Loucy (cell line): ENCODE measurements at regions not wholly inside any gene's neighbourhood (a gene's known extent, or its start where the extent isn't known, plus 50 kb on each side); places are given as distances from the start of the nearest gene placed in this dataset.

Source experiments
- H2AFZ ChIP-seq: fragments of 200-600 bp; sonication (generic); 2 replicates; pipeline ENCODE4 v1.6.0; 2016; ENCODE audit warnings: antibody characterized with exemption, mild to moderate bottlenecking, low read length, moderate library complexity
- H3F3A ChIP-seq: fragments of 200-600 bp; 2 replicates; pipeline ENCODE4 v1.6.0; 2016; ENCODE audit warnings: antibody characterized with exemption, low read depth, mild to moderate bottlenecking
- H3K27me3 ChIP-seq: fragments of 200-600 bp; sonication (generic); 2 replicates; pipeline ENCODE4 v1.6.1; 2014; ENCODE audit warnings: low read length, mild to moderate bottlenecking; ENCODE audit not compliant: insufficient read depth, poor library complexity, severe bottlenecking
- H3K36me3 ChIP-seq: fragments of 200-600 bp; sonication (generic); 2 replicates; pipeline ENCODE4 v1.6.1; 2016; ENCODE audit warnings: low read length; ENCODE audit not compliant: insufficient read depth
- H3K4me1 ChIP-seq: fragments of 200-600 bp; sonication (generic); 2 replicates; pipeline ENCODE4 v1.5.1; 2014; ENCODE audit warnings: low read length, mild to moderate bottlenecking; ENCODE audit not compliant: insufficient read depth, poor library complexity, severe bottlenecking
- H3K4me2 ChIP-seq: fragments of 200-600 bp; sonication (generic); 2 replicates; pipeline ENCODE4 v1.6.0; 2014; ENCODE audit warnings: antibody characterized with exemption, low read length, low read depth, mild to moderate bottlenecking; ENCODE audit not compliant: poor library complexity, severe bottlenecking
- H3K4me3 ChIP-seq: fragments of 200-600 bp; sonication (generic); 2 replicates; pipeline ENCODE4 v1.5.1; 2014; ENCODE audit warnings: low read length, mild to moderate bottlenecking, mixed read lengths; ENCODE audit not compliant: poor library complexity, severe bottlenecking
- H3K79me2 ChIP-seq: fragments of 200-600 bp; sonication (generic); 2 replicates; pipeline ENCODE4 v1.6.1; 2014; ENCODE audit warnings: low read length; ENCODE audit not compliant: insufficient read depth
- H3K9ac ChIP-seq: fragments of 200-600 bp; sonication (generic); 2 replicates; pipeline ENCODE4 v1.6.0; 2014; ENCODE audit warnings: mild to moderate bottlenecking, low read depth, low read length, moderate library complexity; ENCODE audit not compliant: poor library complexity, severe bottlenecking
- H3K9me2 ChIP-seq: fragments of 200-600 bp; sonication (generic); replicated peaks from 2 replicates; pipeline ENCODE4 v1.6.1; 2016; ENCODE audit warnings: low read depth, low read length, mixed read lengths
- H3K9me3 ChIP-seq: fragments of 200-600 bp; sonication (generic); 2 replicates; pipeline ENCODE4 v1.6.1; 2014; ENCODE audit warnings: mild to moderate bottlenecking, antibody characterized with exemption, low read length, low read depth; ENCODE audit not compliant: insufficient read depth
- H4K20me1 ChIP-seq: fragments of 200-600 bp; sonication (generic); 2 replicates; pipeline ENCODE4 v1.6.0; 2014; ENCODE audit warnings: antibody characterized with exemption, low read length, mild to moderate bottlenecking; ENCODE audit not compliant: insufficient read depth, poor library complexity, severe bottlenecking
- CTCF ChIP-seq: fragments of 200-600 bp; sonication (generic); conservative IDR thresholded peaks from 2 replicates; pipeline ENCODE4 v1.5.1; 2014; ENCODE audit warnings: mild to moderate bottlenecking, antibody characterized with exemption, low read length
- EZH2phosphoT487 ChIP-seq: fragments of 200-600 bp; IDR thresholded peaks from 2 replicates; pipeline ENCODE4 v1.6.1; 2018; ENCODE audit warnings: antibody characterized with exemption, mild to moderate bottlenecking, moderate library complexity, borderline replicate concordance

- peaks cover 43% of the 10 kb centered on the region for H3K4me1 ChIP-seq
- no peaks in the 10 kb centered on the region for H3K27me3 ChIP-seq
- peak overlapping the region; percentile 9 for H3K4me3 ChIP-seq
- 0 out of 2 replicates have a peak, but pooled peaks cover 3% of the 10 kb centered on the region for H3F3A ChIP-seq
- peak overlapping the region; percentile 43 for H3K4me2 ChIP-seq
- no peaks in the 10 kb centered on the region for H3K36me3 ChIP-seq
- H3K79me2 ChIP-seq, result no peaks in the 10 kb centered on the region
- H4K20me1 ChIP-seq, result no peaks in the 10 kb centered on the region
- no peaks in the 10 kb centered on the region for H3K9me2 ChIP-seq
- TF ChIP-seq EZH2phosphoT487, result no peak
- no peak for TF ChIP-seq CTCF
- H3K9ac ChIP-seq, result no peak overlapping the region
- H2AFZ ChIP-seq, result no peak overlapping the region
- no peaks in the 10 kb centered on the region for H3K9me3 ChIP-seq
Measured at GRCh38 chr4:123588631-123589241, 192.1 kb downstream of the SPRY1 start.

DNA sequence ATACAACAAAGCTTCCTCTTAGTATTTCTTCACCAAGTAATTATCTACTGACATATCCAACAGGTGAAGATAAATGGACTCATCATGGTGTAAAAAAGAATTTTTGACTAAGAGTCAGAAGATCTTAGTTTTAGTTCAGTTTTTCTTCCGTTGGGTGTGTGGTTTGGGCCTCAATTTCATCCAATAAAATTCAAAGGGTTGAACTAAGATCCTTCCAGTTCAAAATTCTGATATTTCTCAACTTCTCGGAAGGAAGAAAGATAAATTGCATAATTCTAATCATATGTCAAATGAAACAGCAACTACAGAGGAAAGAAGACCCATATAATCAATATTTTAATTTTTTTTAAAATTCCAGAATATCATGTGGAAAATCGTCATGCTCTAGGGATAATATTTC lies 192.7 kb downstream of the SPRY1 start:
- H2AFZ ChIP-seq, result no peak overlapping the region

DNA sequence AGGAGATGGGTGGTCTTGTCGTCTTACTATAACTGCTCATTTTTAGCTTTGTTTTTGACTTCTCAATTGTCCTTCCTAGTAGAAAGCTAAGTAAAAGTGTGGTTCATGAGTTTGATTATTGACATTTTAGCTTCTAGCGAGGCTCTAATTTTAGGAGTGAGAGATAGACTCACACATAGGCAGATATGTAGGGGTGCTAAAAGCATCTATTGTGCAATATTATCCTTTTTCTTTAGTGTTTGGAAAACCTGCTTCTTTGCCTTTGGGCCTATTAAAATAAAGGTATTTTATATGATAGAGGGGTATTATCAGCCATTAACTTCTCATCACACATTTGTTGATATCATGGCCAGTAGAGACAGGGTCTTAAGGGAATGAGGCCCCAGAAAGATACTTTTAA lies 195.3 kb downstream of the SPRY1 start:
- no peak overlapping the region for H3K9ac ChIP-seq
- no peaks in the 10 kb centered on the region for H4K20me1 ChIP-seq
- H3K4me2 ChIP-seq, result no peak overlapping the region
- H3K9me3 ChIP-seq, result no peaks in the 10 kb centered on the region
- H3K27me3 ChIP-seq, result no peaks in the 10 kb centered on the region
- 0 out of 2 replicates have a peak, but pooled peaks cover 3% of the 10 kb centered on the region for H3F3A ChIP-seq
- no peak overlapping the region for H3K4me3 ChIP-seq
- no peak overlapping the region for H2AFZ ChIP-seq
- H3K79me2 ChIP-seq, result no peaks in the 10 kb centered on the region
- H3K9me2 ChIP-seq, result no peaks in the 10 kb centered on the region
- TF ChIP-seq CTCF (no peak), EZH2phosphoT487 (no peak)
- peaks cover 52% of the 10 kb centered on the region for H3K4me1 ChIP-seq
- no peaks in the 10 kb centered on the region for H3K36me3 ChIP-seq

More for the DNA sequence above, 192.7 kb downstream of the SPRY1 start:
- Histone ChIP-seq H3K4me3 (no peak overlapping the region), H4K20me1 (no peaks in the 10 kb centered on the region), H3K79me2 (no peaks in the 10 kb centered on the region), H3K9me3 (no peaks in the 10 kb centered on the region), H3K9ac (no peak overlapping the region), H3K9me2 (no peaks in the 10 kb centered on the region), H3K4me1 (peaks cover 49% of the 10 kb centered on the region), H3F3A (0 out of 2 replicates have a peak, but pooled peaks cover 3% of the 10 kb centered on the region), H3K4me2 (peak overlapping the region; percentile 43), H3K36me3 (no peaks in the 10 kb centered on the region), H3K27me3 (no peaks in the 10 kb centered on the region)
- TF ChIP-seq CTCF, result no peak
- no peak for TF ChIP-seq EZH2phosphoT487
